Tibial artery (tissue), 4 donors: ENCODE measurements at regions not wholly inside any gene's neighbourhood (a gene's known extent, or its start where the extent isn't known, plus 50 kb on each side); places are given as distances from the start of the nearest gene placed in this dataset.
"Not testable (repeated sequence)": the region's sequence is repeated elsewhere in the genome, so short reads cannot be mapped to it uniquely, and the experiment has no call there.

ENCODE experiments used
- DNase-seq, 2 donors: peaks; one replicate each; pipeline ENCODE4 v3.0.0-alpha.2; 2019
- H3K27ac ChIP-seq, 2 donors: fragments of 200-600 bp; sonication (generic) in 1 of 2; 1 replicate in 1 of 2; 2 replicates in 1 of 2; pipeline ENCODE4 v1.5.1; 2018 to 2019; ENCODE audit warnings: mild to moderate bottlenecking in 1 of 2
- H3K27me3 ChIP-seq, 2 donors: fragments of 200-600 bp; sonication (generic) in 1 of 2; one replicate each; pipeline versions ENCODE4 v1.5.1 to v1.6.0; 2016 to 2019
- H3K36me3 ChIP-seq, 3 donors: fragments of 200-600 bp; sonication (generic) in 2 of 3; one replicate each; pipeline ENCODE4 v1.5.1; 2016 to 2019; ENCODE audit warnings: mild to moderate bottlenecking in 2 of 3
- H3K4me1 ChIP-seq, 4 donors: fragments of 200-600 bp; sonication (generic) in 2 of 4; 1 replicate in 3 of 4; 2 replicates in 1 of 4; pipeline ENCODE4 v1.5.1; 2016 to 2019
- H3K4me3 ChIP-seq, 2 donors: fragments of 200-600 bp; sonication (generic) in 1 of 2; 1 replicate in 1 of 2; 2 replicates in 1 of 2; pipeline ENCODE4 v1.5.1; 2018 to 2019; ENCODE audit warnings: mild to moderate bottlenecking in 2 of 2
- H3K9me3 ChIP-seq, 3 donors: fragments of 200-600 bp; sonication (generic) in 1 of 3; one replicate each; pipeline ENCODE4 v1.5.1; 2016 to 2019
- CTCF ChIP-seq, 2 experiments: fragments of 200-600 bp in 1 of 2; fragments of 450-650 bp in 1 of 2; IDR thresholded peaks; one replicate each; pipeline ENCODE4 v1.5.1; 2017 to 2019; ENCODE audit warnings: antibody characterized with exemption in 2 of 2, mild to moderate bottlenecking in 1 of 2, moderate library complexity in 1 of 2
- intact Hi-C: fragments of 100-400 bp; cut with DNase I; formaldehyde crosslinking; loops from one replicate; pipeline ENCODE4 v1.15.0; 2023; ENCODE audit warnings: low total_unique reads

GRCh38 chr4:125235971-125236370 is 78.8 kb upstream of the FAT4 start:
- H3K4me3 ChIP-seq, result no peak overlapping the region

GRCh38 chr4:125231661-125232060 is 83.1 kb upstream of the FAT4 start:
- no peak for DNase-seq
- H3K4me3 ChIP-seq, result no peak overlapping the region
- H3K9me3 ChIP-seq, result no peaks in the 10 kb centered on the region
- H3K27ac ChIP-seq, result no peak overlapping the region
- intact Hi-C loops, result loop anchor here (10.0 kb wide), 1 partner anchor 897 kb away; no protein-coding TSS in a partner anchor
- H3K27me3 ChIP-seq, result no peaks in the 10 kb centered on the region
- no peaks in the 10 kb centered on the region for H3K36me3 ChIP-seq
- TF ChIP-seq CTCF (IDR thresholded peaks at IDR 0.05), result no peak
- H3K4me1 ChIP-seq, result no peaks in the 10 kb centered on the region

More at GRCh38 chr4:125235971-125236370, 78.8 kb upstream of the FAT4 start:
- Histone ChIP-seq H3K27me3 (no peaks in the 10 kb centered on the region), H3K9me3 (no peaks in the 10 kb centered on the region), H3K27ac (no peak overlapping the region), H3K4me1 (no peaks in the 10 kb centered on the region), H3K36me3 (no peaks in the 10 kb centered on the region)
- intact Hi-C loops, result loop anchor here (10.0 kb wide), 1 partner anchor 901 kb away; no protein-coding TSS in a partner anchor
- no peak for DNase-seq
- no peak for TF ChIP-seq CTCF (IDR thresholded peaks at IDR 0.05)

- no peaks in the 10 kb centered on the region for H3K9me3 ChIP-seq
- intact Hi-C loops, result loop anchor here (10.0 kb wide), 1 partner anchor 895 kb away; no protein-coding TSS in a partner anchor
- H3K36me3 ChIP-seq, result no peaks in the 10 kb centered on the region
- no peak overlapping the region for H3K27ac ChIP-seq
- no peaks in the 10 kb centered on the region for H3K27me3 ChIP-seq
- no peak for TF ChIP-seq CTCF (IDR thresholded peaks at IDR 0.05)
- no peaks in the 10 kb centered on the region for H3K4me1 ChIP-seq
- no peak for DNase-seq
- H3K4me3 ChIP-seq, result no peak overlapping the region
These were observed 85.1 kb upstream of the FAT4 start for GRCh38 chr4:125229596-125230058.

- Histone ChIP-seq H3K4me1 (no peaks in the 10 kb centered on the region), H3K27ac (no peak overlapping the region), H3K4me3 (no peak overlapping the region), H3K27me3 (no peaks in the 10 kb centered on the region), H3K36me3 (no peaks in the 10 kb centered on the region), H3K9me3 (no peaks in the 10 kb centered on the region)
- DNase-seq, result no peak
- intact Hi-C loops, result no loop called here
- no peak for TF ChIP-seq CTCF (IDR thresholded peaks at IDR 0.05)
These were observed 88.9 kb upstream of the FAT4 start for GRCh38 chr4:125225806-125226205.

GRCh38 chr4:125200556-125200955 is 114.2 kb upstream of the FAT4 start:
- DNase-seq, result no peak
- no peaks in the 10 kb centered on the region for H3K4me1 ChIP-seq
- H3K27me3 ChIP-seq, result no peaks in the 10 kb centered on the region
- no peak for TF ChIP-seq CTCF (IDR thresholded peaks at IDR 0.05)
- no peaks in the 10 kb centered on the region for H3K9me3 ChIP-seq
- no peak overlapping the region for H3K27ac ChIP-seq
- intact Hi-C loops, result no loop called here
- no peak overlapping the region for H3K4me3 ChIP-seq
- no peaks in the 10 kb centered on the region for H3K36me3 ChIP-seq

GRCh38 chr4:125198916-125199315 is 115.8 kb upstream of the FAT4 start:
- Histone ChIP-seq H3K27me3 (no peaks in the 10 kb centered on the region), H3K4me3 (no peak overlapping the region), H3K4me1 (no peaks in the 10 kb centered on the region), H3K27ac (no peak overlapping the region), H3K36me3 (no peaks in the 10 kb centered on the region), H3K9me3 (no peaks in the 10 kb centered on the region)
- DNase-seq, result no peak
- no peak for TF ChIP-seq CTCF (IDR thresholded peaks at IDR 0.05)
- intact Hi-C loops, result no loop called here

GRCh38 chr4:125191874-125192459 is 122.8 kb upstream of the FAT4 start:
- H3K9me3 ChIP-seq, H3K27ac ChIP-seq, DNase-seq, H3K27me3 ChIP-seq, intact Hi-C loops, H3K4me3 ChIP-seq, H3K36me3 ChIP-seq, H3K4me1 ChIP-seq: not testable (repeated sequence)
